AG09309 (cell line): ENCODE measurements at regions not wholly inside any gene's neighbourhood (a gene's known extent, or its start where the extent isn't known, plus 50 kb on each side); places are given as distances from the start of the nearest gene placed in this dataset.
"Not testable (repeated sequence)": the region's sequence is repeated elsewhere in the genome, so short reads cannot be mapped to it uniquely, and the experiment has no call there.

Experiments used
- DNase-seq: peaks from one replicate; pipeline ENCODE4 v3.0.0-alpha.2; 2010; ENCODE audit warnings: low read depth
- H3K4me3 ChIP-seq: 2 replicates; pipeline ENCODE4 v1.5.1; 2011; ENCODE audit warnings: mild to moderate bottlenecking, low read depth, low read length, moderate library complexity; ENCODE audit not compliant: control insufficient read depth
- TF ChIP-seq, protein P1 (sequence below): IDR thresholded peaks from 2 replicates; pipeline ENCODE4 v1.5.1; 2011; ENCODE audit warnings: mild to moderate bottlenecking, low read depth, low read length, inconsistent platforms; ENCODE audit not compliant: insufficient read depth, control insufficient read depth; ENCODE audit errors: missing control alignments

DNA sequence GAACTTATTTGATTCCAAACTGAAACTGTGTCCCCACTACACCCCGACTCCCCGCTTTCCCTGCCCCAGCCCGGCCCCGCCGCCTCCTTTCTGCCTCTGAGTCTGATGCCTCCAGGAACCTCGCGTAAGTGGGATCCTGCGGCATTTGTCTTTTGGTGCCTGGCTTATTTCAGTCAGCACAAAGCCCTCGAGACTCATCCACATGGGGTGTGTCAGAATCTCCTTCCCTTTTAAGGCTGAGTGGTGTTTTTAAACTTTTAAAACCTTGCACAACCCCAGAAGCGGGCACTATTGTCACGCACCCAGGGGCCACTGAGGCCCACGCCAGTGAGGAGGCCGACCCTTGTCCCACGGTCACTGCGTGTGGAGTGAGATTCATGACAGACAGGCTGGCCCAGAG, 206.9 kb downstream of the NPIPB11 start:
- not testable (repeated sequence) for DNase-seq, H3K4me3 ChIP-seq

DNA sequence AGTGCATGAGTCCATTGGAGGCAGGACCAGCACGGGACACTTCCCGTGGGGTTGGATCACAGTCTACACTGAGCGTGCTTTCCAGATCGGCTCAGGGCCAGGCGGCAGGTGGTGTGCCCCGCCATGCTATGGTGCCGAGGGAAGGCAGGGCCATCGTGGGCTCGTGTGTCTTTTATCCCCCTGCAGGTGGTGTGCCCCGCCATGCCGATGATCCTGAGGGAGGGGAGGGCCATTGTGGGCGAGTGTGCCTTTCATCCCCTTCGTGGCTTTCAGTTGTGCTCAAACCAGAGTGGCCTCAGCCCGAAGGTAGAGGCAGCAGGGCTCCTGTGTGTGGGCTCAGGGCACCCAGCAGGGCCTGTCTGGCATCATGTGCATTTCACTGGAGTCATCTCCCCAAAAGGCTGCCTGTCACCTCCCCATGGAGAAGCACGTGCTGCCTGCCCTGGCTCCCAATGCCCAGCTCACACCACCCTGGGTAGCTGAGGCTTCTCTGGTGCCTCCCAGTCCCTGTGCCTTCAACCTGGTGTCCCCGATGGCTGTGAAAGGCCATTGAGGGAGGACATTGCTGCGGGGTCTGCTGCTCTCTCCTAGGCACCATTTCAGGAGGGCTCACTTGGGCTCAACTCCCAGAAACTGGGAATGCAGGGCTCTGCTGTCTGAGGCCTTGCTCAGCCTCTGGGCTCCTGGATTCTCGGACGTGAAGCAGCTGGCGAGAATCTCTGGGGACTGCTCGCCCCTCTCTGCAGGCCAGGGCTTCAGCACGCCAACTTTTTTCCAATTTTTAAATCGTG, 207.6 kb downstream of the NPIPB11 start:
- DNase-seq, result no peak
- H3K4me3 ChIP-seq, result no peak overlapping the region
- TF ChIP-seq, protein P1, sequence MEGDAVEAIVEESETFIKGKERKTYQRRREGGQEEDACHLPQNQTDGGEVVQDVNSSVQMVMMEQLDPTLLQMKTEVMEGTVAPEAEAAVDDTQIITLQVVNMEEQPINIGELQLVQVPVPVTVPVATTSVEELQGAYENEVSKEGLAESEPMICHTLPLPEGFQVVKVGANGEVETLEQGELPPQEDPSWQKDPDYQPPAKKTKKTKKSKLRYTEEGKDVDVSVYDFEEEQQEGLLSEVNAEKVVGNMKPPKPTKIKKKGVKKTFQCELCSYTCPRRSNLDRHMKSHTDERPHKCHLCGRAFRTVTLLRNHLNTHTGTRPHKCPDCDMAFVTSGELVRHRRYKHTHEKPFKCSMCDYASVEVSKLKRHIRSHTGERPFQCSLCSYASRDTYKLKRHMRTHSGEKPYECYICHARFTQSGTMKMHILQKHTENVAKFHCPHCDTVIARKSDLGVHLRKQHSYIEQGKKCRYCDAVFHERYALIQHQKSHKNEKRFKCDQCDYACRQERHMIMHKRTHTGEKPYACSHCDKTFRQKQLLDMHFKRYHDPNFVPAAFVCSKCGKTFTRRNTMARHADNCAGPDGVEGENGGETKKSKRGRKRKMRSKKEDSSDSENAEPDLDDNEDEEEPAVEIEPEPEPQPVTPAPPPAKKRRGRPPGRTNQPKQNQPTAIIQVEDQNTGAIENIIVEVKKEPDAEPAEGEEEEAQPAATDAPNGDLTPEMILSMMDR, result no peak

DNA sequence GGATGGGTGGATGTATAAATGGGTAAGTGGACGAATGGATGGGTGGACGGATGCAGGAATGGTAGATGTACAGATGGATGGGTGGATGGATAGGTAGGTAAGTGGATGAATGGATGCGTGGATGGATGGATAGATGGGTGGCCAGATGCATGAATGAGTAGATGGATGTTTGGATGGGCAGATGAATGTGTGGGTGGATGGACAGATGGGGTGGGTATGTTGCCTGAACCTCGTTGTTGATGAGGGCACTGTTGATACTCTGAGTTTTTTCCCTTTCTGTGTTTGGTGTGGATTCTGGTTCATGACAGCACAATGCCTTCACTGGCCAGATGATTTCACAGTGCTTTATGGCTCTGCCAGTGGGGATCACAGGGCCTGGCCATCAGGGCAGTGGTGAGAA, 208.3 kb downstream of the NPIPB11 start:
- no peak overlapping the region for H3K4me3 ChIP-seq
- no peak for DNase-seq
- TF ChIP-seq, protein P1, result no peak

DNA sequence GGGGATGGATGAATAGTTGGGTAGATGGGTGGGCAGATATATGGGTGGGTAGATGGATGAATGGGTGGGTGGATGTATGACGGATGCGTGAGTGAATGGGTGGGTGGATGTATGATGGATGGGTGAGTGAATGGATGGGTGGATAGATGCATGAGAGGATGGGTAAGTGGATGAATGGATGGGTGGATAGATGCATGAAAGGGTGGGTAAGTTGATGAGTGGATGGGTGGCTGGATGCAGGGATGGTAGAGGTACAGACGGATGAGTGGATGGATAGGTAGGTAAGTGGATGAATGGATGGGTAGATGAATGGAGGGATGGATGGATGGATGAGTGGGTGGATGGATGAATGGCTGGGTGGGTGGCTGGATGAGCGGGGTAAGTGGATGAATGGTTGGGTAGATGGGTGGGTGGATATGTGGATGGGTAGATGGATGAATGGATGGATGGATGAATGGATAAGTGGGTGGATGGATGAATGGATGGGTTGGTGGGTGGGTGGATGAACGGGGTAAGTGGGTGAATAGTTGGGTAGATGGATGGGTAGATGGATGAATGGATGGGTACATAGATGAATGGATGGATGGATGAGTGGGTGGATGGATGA, 208.9 kb downstream of the NPIPB11 start:
- not testable (repeated sequence) for DNase-seq, H3K4me3 ChIP-seq

DNA sequence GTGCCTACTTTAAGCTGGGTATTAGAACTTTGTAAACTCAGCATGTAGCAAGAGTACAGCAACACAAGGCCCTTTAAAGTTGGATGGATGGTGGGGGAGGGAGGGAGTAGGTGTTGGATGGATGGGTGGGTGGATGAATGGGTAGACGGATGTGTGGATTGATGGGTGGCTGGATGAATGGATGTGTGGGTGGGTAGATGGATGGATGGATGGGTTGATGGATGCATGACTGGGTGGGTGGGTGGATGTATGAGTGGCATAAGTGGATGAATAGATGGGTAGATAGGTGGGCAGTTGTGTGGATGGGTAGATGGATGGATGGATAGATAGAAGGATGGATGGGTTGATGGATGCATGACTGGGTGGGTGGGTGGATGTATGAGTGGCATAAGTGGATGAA, 209.8 kb downstream of the NPIPB11 start:
- DNase-seq, H3K4me3 ChIP-seq: not testable (repeated sequence)

DNA sequence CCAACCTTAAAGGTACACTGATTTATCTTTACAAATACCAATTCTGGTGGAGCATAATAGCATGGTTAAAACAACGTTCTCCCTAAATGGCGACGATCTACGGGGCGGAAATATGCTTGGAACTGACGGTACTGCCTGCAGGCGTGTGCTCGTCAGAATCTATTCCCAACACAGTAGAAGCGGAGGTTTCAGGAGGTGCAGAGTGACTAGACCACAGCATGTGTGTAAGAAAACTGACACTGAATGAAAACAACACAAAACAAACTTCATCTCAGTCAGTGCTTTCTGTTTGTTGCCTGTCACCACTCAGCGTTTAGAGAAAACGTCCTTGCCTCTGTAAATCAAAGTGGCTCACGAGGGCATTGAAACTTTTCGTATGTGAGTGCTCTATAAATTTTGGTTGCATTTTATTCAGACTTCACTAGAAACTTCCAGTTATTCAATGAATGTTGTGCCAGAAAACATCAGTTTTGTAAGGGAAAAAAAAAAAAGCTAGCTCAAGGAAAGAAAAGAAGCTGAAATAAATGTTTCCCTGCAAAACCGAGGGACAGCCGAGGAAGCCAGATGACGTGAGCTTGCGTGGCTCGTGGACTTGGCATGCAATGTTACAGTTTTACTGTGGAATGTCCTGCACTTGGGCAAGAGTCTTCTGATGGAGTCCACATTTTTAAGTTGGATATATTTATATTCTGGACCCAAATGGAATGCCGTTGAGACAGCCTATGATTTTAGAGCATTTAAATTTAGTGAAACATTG, 210.4 kb downstream of the LAT start:
- peak overlapping the region; percentile 19 for H3K4me3 ChIP-seq
- DNase-seq, result peak; percentile 79

DNA sequence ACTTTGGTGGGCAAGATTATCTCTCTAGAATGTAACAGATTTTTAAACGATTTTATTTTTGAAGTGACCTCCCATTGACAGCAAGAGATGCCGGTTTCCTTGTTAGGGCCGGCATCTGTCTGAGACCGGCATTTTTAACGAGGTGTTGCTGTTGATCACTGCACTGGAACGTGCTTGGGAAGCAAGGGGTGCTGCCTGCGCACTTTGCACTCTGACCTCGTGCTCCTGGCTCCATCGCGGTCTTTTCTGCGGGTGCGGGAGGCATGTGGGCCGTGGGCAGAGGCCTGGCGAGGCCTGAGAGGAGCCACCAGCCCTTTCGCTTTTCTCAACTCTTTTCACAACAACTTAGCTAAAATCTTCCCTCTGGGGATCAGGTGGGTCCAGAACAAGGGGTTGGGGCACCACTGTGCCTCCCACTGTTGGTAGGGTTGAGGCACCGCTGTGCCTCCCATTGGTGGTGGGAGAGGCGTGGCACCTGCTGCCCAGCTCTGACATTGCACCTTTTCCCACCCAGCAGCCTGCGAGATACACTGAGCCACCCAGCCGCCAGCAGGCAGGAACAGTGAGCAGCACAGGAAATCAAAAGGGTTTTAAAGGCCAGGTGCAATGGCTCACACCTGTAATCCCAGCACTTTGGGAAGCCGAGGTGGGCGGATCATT, 209.5 kb downstream of the LAT start:
- not testable (repeated sequence) for DNase-seq

DNA sequence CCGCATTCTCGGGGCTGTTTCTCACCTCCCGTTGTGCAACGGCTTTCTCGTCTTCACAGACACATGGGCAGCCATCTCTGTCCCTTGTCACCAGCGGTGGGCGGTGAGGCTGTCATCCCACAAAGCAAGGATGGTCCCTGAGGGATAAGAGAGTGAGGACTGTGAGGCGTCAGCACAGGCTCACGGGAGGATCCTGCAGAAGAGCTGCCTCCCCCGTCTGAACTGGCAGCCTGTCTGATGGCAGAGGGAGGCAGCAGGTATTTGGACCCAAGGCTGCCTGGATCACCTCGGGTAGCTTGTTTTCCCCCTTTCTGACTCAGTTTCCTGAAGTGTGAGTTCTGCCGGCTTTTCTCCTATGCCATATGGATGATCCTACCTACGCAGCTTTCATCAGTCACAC, 208.8 kb downstream of the LAT start:
- not testable (repeated sequence) for H3K4me3 ChIP-seq, DNase-seq

More for the DNA sequence above, 209.5 kb downstream of the LAT start:
- not testable (repeated sequence) for H3K4me3 ChIP-seq

DNA sequence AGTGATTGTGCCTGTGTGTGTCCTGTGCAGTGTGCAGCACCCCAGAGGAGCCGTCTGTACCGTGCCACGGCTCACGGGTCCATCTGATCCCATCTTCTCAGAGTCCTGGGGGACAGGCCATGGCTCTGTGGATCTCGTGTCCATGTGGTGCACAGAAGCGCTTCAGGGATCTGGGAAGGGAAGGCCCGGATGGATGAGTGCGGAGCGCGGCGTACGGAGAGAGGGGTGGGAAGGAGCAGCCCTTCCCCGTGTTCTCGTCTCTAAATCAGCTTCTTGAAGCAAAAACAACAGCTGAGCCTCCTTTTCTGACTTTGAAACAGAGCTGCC, 208.4 kb downstream of the LAT start:
- not testable (repeated sequence) for DNase-seq, H3K4me3 ChIP-seq

DNA sequence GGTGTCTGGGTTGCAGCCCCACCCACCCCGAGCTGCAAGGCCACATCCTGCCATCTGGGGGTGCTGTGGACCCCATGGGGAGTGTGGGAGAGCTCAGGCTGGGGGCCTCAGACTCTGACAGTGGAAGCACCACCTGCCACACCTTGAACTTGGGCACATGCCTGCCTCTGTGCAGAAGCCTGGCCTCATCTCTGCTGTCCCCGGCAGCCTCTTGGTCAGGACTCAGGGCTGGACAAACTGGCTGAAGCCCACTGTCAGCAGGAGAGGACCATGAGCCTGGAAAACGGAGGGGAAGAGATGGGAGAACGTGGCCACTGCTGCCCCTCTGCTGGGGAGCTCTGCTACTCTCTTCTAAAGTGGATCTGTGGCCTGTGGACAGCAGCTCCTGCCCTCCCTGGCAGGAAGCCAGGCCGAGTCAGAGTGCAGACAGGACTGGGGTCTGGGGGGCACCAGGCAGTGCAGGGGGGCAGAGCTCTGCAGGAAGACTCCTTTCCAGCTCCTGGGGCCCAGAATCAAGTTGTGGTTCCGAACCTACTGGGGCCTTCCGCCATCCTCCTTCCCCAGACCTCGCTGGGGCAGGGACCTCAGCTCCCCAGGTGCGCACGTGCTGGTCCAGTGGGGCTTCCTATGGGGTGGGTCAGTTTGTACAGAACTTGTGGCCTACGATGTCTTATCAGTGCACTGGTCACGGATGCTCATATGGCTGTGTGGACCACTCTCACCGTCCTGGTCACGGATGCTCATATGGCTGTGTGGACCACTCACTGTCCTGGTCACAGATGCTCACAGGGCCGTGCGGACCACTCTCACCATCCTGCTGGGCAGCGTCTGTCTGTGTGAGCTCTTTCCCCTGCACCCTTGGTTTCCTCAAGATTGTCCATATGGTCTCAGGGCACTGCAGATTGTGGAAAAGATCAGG, 207.7 kb downstream of the LAT start:
- H3K4me3 ChIP-seq, result no peak overlapping the region
- TF ChIP-seq, protein P1, result peak; percentile 20
- DNase-seq, result no peak

DNA sequence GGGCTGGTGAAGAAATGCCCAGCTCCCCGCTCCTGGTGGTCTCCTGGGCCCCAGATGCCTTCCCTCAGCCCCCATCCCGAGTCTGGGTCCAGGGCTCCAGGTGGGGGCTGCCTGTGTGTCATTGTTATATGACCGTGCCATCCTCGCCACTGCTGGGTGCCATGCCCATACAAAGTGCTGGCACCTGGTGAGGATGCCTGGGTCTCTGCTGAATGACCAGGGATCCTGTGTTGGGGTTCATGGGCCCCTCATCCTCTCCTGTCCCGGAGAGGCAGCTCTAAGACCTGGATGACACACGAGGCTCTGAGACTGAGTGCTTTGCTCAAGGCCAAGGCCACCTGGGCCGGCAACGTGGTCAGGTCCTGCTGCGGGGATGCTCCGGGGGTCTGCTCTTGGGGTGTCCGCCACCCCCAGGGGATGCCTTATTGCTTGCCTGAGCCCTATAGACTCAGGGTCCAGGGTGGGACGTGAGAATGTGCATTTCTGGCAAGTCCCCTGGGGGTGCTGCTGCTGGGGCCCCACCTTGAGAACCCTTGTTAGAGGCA, 206.9 kb downstream of the LAT start:
- DNase-seq, H3K4me3 ChIP-seq: not testable (repeated sequence)

DNA sequence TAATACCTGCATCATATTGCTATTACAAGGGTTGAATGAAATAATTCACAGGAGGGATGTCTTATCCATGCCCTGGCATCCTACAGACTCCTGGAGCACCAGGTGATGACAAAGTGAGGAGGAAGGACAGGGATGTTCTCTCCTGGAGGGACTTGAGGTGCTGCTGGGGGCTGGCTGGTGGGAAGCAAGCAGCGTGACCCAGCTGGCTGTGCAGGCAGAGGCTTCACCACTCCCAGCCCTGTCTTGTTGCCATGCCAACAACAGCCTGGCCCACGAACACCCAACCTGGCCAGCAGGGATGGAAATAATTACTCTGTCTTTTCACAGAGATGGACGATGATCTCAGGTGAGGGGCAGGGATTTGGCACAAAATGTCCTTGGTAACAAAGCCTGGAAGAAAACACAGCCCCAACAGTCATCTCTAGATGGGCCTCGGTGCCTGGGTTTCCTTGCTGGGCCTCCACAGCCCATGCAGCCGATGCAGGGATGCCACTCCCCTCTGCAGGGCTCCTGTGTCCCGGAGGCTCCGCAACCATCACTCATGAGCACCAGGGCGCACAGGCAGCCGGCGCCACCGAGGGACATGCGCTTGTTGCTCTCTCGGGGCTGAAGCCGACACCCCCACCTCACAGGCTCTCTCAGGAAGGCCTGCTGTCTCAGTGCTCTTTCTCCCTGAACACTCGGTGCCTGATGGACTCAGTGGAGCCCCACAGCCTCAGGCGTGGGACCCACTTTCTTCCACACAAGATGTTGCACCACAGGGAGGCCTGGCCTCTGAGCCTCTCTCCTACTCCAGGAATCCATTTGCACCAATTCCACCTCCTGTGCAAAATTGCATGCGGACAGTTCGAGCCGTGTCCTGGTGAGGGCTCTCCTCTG, 205.9 kb downstream of the LAT start:
- DNase-seq, H3K4me3 ChIP-seq: not testable (repeated sequence)
